Breast epithelium (tissue), 3 donors: ENCODE measurements at regions not wholly inside any gene's neighbourhood (a gene's known extent, or its start where the extent isn't known, plus 50 kb on each side); places are given as distances from the start of the nearest gene placed in this dataset.

ENCODE experiments used
- CTCF ChIP-seq, 3 donors: fragments of 450-650 bp; IDR thresholded peaks; one replicate each; pipeline ENCODE4 v1.5.1; 2016 to 2017; ENCODE audit warnings: antibody characterized with exemption in 3 of 3, mild to moderate bottlenecking in 3 of 3, moderate library complexity in 3 of 3
- POLR2A ChIP-seq: fragments of 450-650 bp; IDR thresholded peaks from one replicate; pipeline ENCODE4 v1.6.1; 2016; ENCODE audit warnings: antibody characterized with exemption, mild to moderate bottlenecking, moderate library complexity

GRCh38 chr22:48883211-48883960, 944.3 kb downstream of the BRD1 start:
- TF ChIP-seq CTCF (IDR thresholded peaks at IDR 0.05) (no peak), POLR2A (no peak)
